HG03520 (cell line): ENCODE measurements at regions not wholly inside any gene's neighbourhood (a gene's known extent, or its start where the extent isn't known, plus 50 kb on each side); places are given as distances from the start of the nearest gene placed in this dataset.

ENCODE experiments used
- ATAC-seq: cut with Tn5 transposase; IDR thresholded peaks from one replicate; pipeline ENCODE4 v1.9.1; 2021; ENCODE audit warnings: mild to moderate bottlenecking, moderate library complexity; ENCODE audit not compliant: unreplicated experiment

GRCh38 chrX:39165773-39166172 lies 364.5 kb downstream of the MID1IP1 start:
- no peak for ATAC-seq

- ATAC-seq, result peak; percentile 60
Observed at GRCh38 chrX:39167791-39168190, 366.5 kb downstream of the MID1IP1 start.

GRCh38 chrX:39168609-39169008 lies 367.4 kb downstream of the MID1IP1 start:
- no peak for ATAC-seq

GRCh38 chrX:39169976-39170375 lies 368.7 kb downstream of the MID1IP1 start:
- ATAC-seq, result no peak

- ATAC-seq, result no peak
Observed at GRCh38 chrX:39170464-39170863, 369.2 kb downstream of the MID1IP1 start.

GRCh38 chrX:39171686-39172085 lies 370.4 kb downstream of the MID1IP1 start:
- no peak for ATAC-seq

- ATAC-seq, result no peak
Observed at GRCh38 chrX:39174241-39174771, 373.0 kb downstream of the MID1IP1 start.

GRCh38 chrX:39174772-39175417 lies 373.6 kb downstream of the MID1IP1 start:
- no peak for ATAC-seq

- no peak for ATAC-seq
Observed at GRCh38 chrX:39175418-39176057, 374.3 kb downstream of the MID1IP1 start.

- ATAC-seq, result no peak
Observed at GRCh38 chrX:39176105-39176504, 374.8 kb downstream of the MID1IP1 start.

- ATAC-seq, result no peak
Observed at GRCh38 chrX:39189431-39189830, 388.2 kb downstream of the MID1IP1 start.

- ATAC-seq, result no peak
Observed at GRCh38 chrX:39194673-39195072, 393.4 kb downstream of the MID1IP1 start.

- no peak for ATAC-seq
Observed at GRCh38 chrX:39195156-39195555, 393.9 kb downstream of the MID1IP1 start.

GRCh38 chrX:39196192-39197102 lies 395.2 kb downstream of the MID1IP1 start:
- peak; percentile 97 for ATAC-seq

- ATAC-seq, result no peak
Observed at GRCh38 chrX:39199429-39199828, 398.2 kb downstream of the MID1IP1 start.

- ATAC-seq, result no peak
Observed at GRCh38 chrX:39201305-39201990, 400.2 kb downstream of the MID1IP1 start.

- ATAC-seq, result no peak
Observed at GRCh38 chrX:39202641-39203040, 401.4 kb downstream of the MID1IP1 start.

GRCh38 chrX:39203427-39203826 lies 402.2 kb downstream of the MID1IP1 start:
- ATAC-seq, result no peak

- ATAC-seq, result no peak
Observed at GRCh38 chrX:39204353-39204752, 403.1 kb downstream of the MID1IP1 start.

- ATAC-seq, result peak; percentile 68
Observed at GRCh38 chrX:39204945-39205344, 403.7 kb downstream of the MID1IP1 start.

GRCh38 chrX:39205467-39205866 lies 404.2 kb downstream of the MID1IP1 start:
- ATAC-seq, result no peak
